22Rv1 (cell line): ENCODE measurements at regions not wholly inside any gene's neighbourhood (a gene's known extent, or its start where the extent isn't known, plus 50 kb on each side); places are given as distances from the start of the nearest gene placed in this dataset.

Source experiments
- CTCF ChIP-seq: fragments of 450-650 bp; IDR thresholded peaks from 2 replicates; pipeline ENCODE4 v1.5.1; 2017; ENCODE audit warnings: mild to moderate bottlenecking
- ZFX ChIP-seq: fragments of 450-650 bp; IDR thresholded peaks from 2 replicates; pipeline ENCODE4 v1.6.1; 2017; ENCODE audit warnings: antibody characterized with exemption, borderline replicate concordance

- TF ChIP-seq CTCF: no peak
- TF ChIP-seq ZFX: no peak
These were observed 184.8 kb upstream of the ZEB2 start for GRCh38 chr2:144704709-144705095.
